ENCODE measurements at regions not wholly inside any gene's neighbourhood (a gene's known extent, or its start where the extent isn't known, plus 50 kb on each side); places are given as distances from the start of the nearest gene placed in this dataset.

GRCh38 chr3:106840319-106840718, 536.9 kb upstream of the CCDC54 start:
- TF ChIP-seq CTCF (conservative IDR thresholded peaks at IDR 0.05), result no peak
- no peak for TF ChIP-seq ZFX (IDR thresholded peaks at IDR 0.05)
